ENCODE measurements at regions not wholly inside any gene's neighbourhood (a gene's known extent, or its start where the extent isn't known, plus 50 kb on each side); places are given as distances from the start of the nearest gene placed in this dataset.

GRCh38 chr4:83170952-83171399, 56.4 kb upstream of the PLAC8 start:
- DNase-seq = no peak

Measured in stimulated activated naive CD4-positive, alpha-beta T cell treated with Interleukin-2 at 50 U/mL for 16 hours (primary cell).